K562 (cell line): ENCODE measurements at regions not wholly inside any gene's neighbourhood (a gene's known extent, or its start where the extent isn't known, plus 50 kb on each side); places are given as distances from the start of the nearest gene placed in this dataset.

Experiments used
- ATAC-seq: fragments of 200-7000 bp; cut with Tn5 transposase; 3 replicates; pipeline ENCODE4 v1.9.1; 2020; ENCODE audit warnings: moderate library complexity
- BruUV-seq: library from RNA; stranded (reverse); fragments of 400-500 nt; replicated peaks from 2 replicates; lab custom pipeline; 2021; lab: Mats Ljungman, UMichigan
- CTCF ChIA-PET: fragments of 300-600 bp; formaldehyde crosslinking; extraction: SDS; loops from one replicate; lab custom pipeline; 2021; ENCODE audit warnings: low intra/inter-chr PET ratio; lab: Yijun Ruan, JAX
- POLR2A ChIA-PET: fragments of 300-600, 350-650 bp; sonication (Branson Sonifier 250); formaldehyde crosslinking; extraction: SDS; loops from one replicate; lab custom pipeline; 2021; ENCODE audit warnings: antibody characterized with exemption, inconsistent platforms; lab: Yijun Ruan, JAX
- DNase-seq, 4 experiments: peaks; one replicate each; pipeline versions ENCODE4 v3.0.0 to v3.0.0-alpha.2; 2011 to 2018; ENCODE audit warnings: low spot score in 3 of 4, mixed read lengths in 3 of 4; ENCODE audit errors: extremely low read depth in 1 of 4
- FAIRE-seq: peaks from 2 replicates; lab custom pipeline; 2011; peaks lifted over from hg19 to GRCh38; lab: Jason Lieb, UNC
- H2AFZ ChIP-seq: 2 replicates; pipeline ENCODE4 v1.6.0; 2011; ENCODE audit warnings: low read depth, low read length, control low read depth, inconsistent platforms
- H3K27ac ChIP-seq: fragments of 200-600 bp; 3 replicates; pipeline ENCODE4 v1.8.0; 2011; ENCODE audit warnings: low read depth, mild to moderate bottlenecking, control low read depth, inconsistent platforms, low read length, moderate library complexity, mixed read lengths; ENCODE audit errors: extremely low read depth
- H3K27me3 ChIP-seq, 2 experiments: fragments of 300-600 bp in 1 of 2; 2 replicates in 1 of 2; 3 replicates in 1 of 2; pipeline versions ENCODE4 v1.6.0 to v1.8.0; 2011; ENCODE audit warnings: inconsistent platforms in 2 of 2, low read length in 2 of 2, mild to moderate bottlenecking in 1 of 2, mixed read lengths in 1 of 2, moderate library complexity in 1 of 2; ENCODE audit not compliant: control insufficient read depth in 2 of 2, insufficient read depth in 2 of 2
- H3K36me3 ChIP-seq: fragments of 300-600 bp; 3 replicates; pipeline ENCODE4 v1.8.0; 2011; ENCODE audit warnings: mild to moderate bottlenecking, low read length, inconsistent platforms; ENCODE audit not compliant: control insufficient read depth, insufficient read depth
- H3K4me1 ChIP-seq, 2 experiments: fragments of 200-600 bp in 1 of 2; replicated peaks in 1 of 2; 2 replicates in 1 of 2; 3 replicates in 1 of 2; pipeline versions ENCODE4 v1.5.1 to v1.8.0; 2011; ENCODE audit warnings: inconsistent platforms in 2 of 2, low read length in 2 of 2, mild to moderate bottlenecking in 1 of 2, mixed read lengths in 1 of 2, moderate library complexity in 1 of 2; ENCODE audit not compliant: control insufficient read depth in 2 of 2, insufficient read depth in 2 of 2
- H3K4me2 ChIP-seq: 2 replicates; pipeline ENCODE4 v1.6.1; 2011; ENCODE audit warnings: low read length, control low read depth, inconsistent platforms, mixed read lengths; ENCODE audit not compliant: insufficient read depth
- H3K4me3 ChIP-seq: fragments of 200-600 bp; sonication (generic), shearing (Covaris generic); 2 replicates; pipeline ENCODE4 v1.5.1; 2016; ENCODE audit warnings: control low read depth, inconsistent platforms
- H3K79me2 ChIP-seq: fragments of 200-600 bp; 3 replicates; pipeline ENCODE4 v1.8.0; 2011; ENCODE audit warnings: low read length, inconsistent platforms; ENCODE audit not compliant: control insufficient read depth, insufficient read depth
- H3K9ac ChIP-seq, 2 experiments: 2 replicates each; pipeline versions ENCODE4 v1.6.0 to v1.6.1; 2011; ENCODE audit warnings: low read depth in 2 of 2, low read length in 2 of 2, control low read depth in 1 of 2, inconsistent platforms in 1 of 2, mild to moderate bottlenecking in 1 of 2, mixed read lengths in 1 of 2; ENCODE audit not compliant: insufficient read depth in 1 of 2
- H3K9me1 ChIP-seq: one replicate; pipeline ENCODE4 v1.6.0; 2011; ENCODE audit warnings: inconsistent platforms, mild to moderate bottlenecking, low read length, moderate library complexity; ENCODE audit not compliant: control insufficient read depth, insufficient read depth
- H3K9me3 ChIP-seq: replicated peaks from 2 replicates; pipeline ENCODE4 v1.5.1; 2011; ENCODE audit warnings: low read depth, low read length, inconsistent platforms; ENCODE audit not compliant: control insufficient read depth, insufficient read depth
- H4K20me1 ChIP-seq: replicated peaks from 2 replicates; pipeline ENCODE4 v1.6.1; 2011; ENCODE audit warnings: low read length, inconsistent platforms, mixed read lengths; ENCODE audit not compliant: control insufficient read depth, insufficient read depth
- ATF1 ChIP-seq, 2 experiments: fragments of 450-650 bp in 1 of 2; IDR thresholded peaks; 2 replicates each; pipeline ENCODE4 v1.6.1; 2016; ENCODE audit warnings: missing compliant biosample characterization in 1 of 2, missing genetic modification characterization in 1 of 2
- BACH1 ChIP-seq: fragments of 200-800 bp; sonication (Bioruptor generic); IDR thresholded peaks from 2 replicates; pipeline ENCODE4 v1.6.1; 2016; ENCODE audit warnings: missing genetic modification characterization, missing compliant biosample characterization
- CC2D1A ChIP-seq: fragments of 450-650 bp; IDR thresholded peaks from 2 replicates; pipeline ENCODE4 v1.6.1; 2017; ENCODE audit warnings: mild to moderate bottlenecking
- CEBPZ ChIP-seq: fragments of 150-350 bp; IDR thresholded peaks from 2 replicates; pipeline ENCODE4 v1.6.1; 2014; ENCODE audit warnings: low read depth, mild to moderate bottlenecking, low read length, borderline replicate concordance
- JUN ChIP-seq, 2 experiments: sonication (generic) in 1 of 2; formaldehyde crosslinking in 1 of 2; IDR thresholded peaks; 2 replicates each; pipeline versions ENCODE4 v1.6.1 to v1.8.0; 2012 to 2022; ENCODE audit warnings: borderline replicate concordance in 2 of 2, mild to moderate bottlenecking in 2 of 2, improper control_type of control experiment in 1 of 2, low read depth in 1 of 2, low read length in 1 of 2, missing genetic modification reagents in 1 of 2
- KLF16 ChIP-seq: IDR thresholded peaks from 2 replicates; pipeline ENCODE4 v1.6.1; 2016; ENCODE audit warnings: antibody characterized with exemption
- LEF1 ChIP-seq: fragments of 450-650 bp; IDR thresholded peaks from 2 replicates; pipeline ENCODE4 v1.6.1; 2016; ENCODE audit warnings: mild to moderate bottlenecking
- MCM5 ChIP-seq: fragments of 450-650 bp; IDR thresholded peaks from 2 replicates; pipeline ENCODE4 v1.6.1; 2016; ENCODE audit warnings: low read depth
- MIER1 ChIP-seq: fragments of 450-650 bp; IDR thresholded peaks from 2 replicates; pipeline ENCODE4 v1.6.1; 2016; ENCODE audit warnings: antibody characterized with exemption, mild to moderate bottlenecking, low read depth
- MTA3 ChIP-seq: fragments of 450-650 bp; formaldehyde crosslinking; IDR thresholded peaks from 2 replicates; pipeline ENCODE4 v1.6.1; 2017; ENCODE audit warnings: mild to moderate bottlenecking, borderline replicate concordance
- POLR2H ChIP-seq: IDR thresholded peaks from 2 replicates; pipeline ENCODE4 v1.6.1; 2016; ENCODE audit warnings: missing genetic modification characterization, low read depth, mild to moderate bottlenecking, control low read depth, missing compliant biosample characterization, moderate library complexity
- RBM25 ChIP-seq: fragments of 200-400 bp; formaldehyde crosslinking; IDR thresholded peaks from 2 replicates; pipeline ENCODE4 v1.6.1; 2018; ENCODE audit warnings: low read length, low read depth, moderate library complexity; ENCODE audit not compliant: severe bottlenecking
- RFX1 ChIP-seq: fragments of 450-650 bp; IDR thresholded peaks from 2 replicates; pipeline ENCODE4 v1.6.1; 2016; ENCODE audit warnings: mild to moderate bottlenecking, moderate library complexity
- SMAD4 ChIP-seq: fragments of 250-450 bp; sonication (Bioruptor Pico); conservative IDR thresholded peaks from 2 replicates; pipeline ENCODE4 v1.8.0; 2021; ENCODE audit warnings: inconsistent platforms, mild to moderate bottlenecking, moderate library complexity
- SP2 ChIP-seq: IDR thresholded peaks from 2 replicates; pipeline ENCODE4 v1.6.1; 2011; ENCODE audit warnings: mild to moderate bottlenecking, low read depth, low read length, moderate library complexity; ENCODE audit not compliant: poor library complexity, severe bottlenecking; ENCODE audit errors: extremely low read depth
- ZNF124 ChIP-seq: sonication (generic); formaldehyde crosslinking; IDR thresholded peaks from 2 replicates; pipeline ENCODE4 v1.8.1; 2022; ENCODE audit warnings: missing genetic modification reagents
- WGBS: fragments of 100-300 bp; shearing (Covaris generic); methylation state at CpG from one replicate; pipeline ENCODE4 v1.1.6; 2016; ENCODE audit warnings: low coverage, mixed read lengths; ENCODE audit not compliant: insufficient coverage; ENCODE audit errors: missing lambda C conversion rate; 5-methylcytosine and 5-hydroxymethylcytosine counted together
- in situ Hi-C: fragments of 300-500 bp; cut with MboI; formaldehyde crosslinking; loops from 4 replicates; pipeline ENCODE4 v1.15.0; 2018; ENCODE audit warnings: inconsistent platforms, mixed read lengths
- intact Hi-C: fragments of 100-400 bp; cut with micrococcal nuclease; formaldehyde crosslinking; loops from 2 replicates; pipeline ENCODE4 v1.14.2; 2022

- no peak for TF ChIP-seq POLR2H
- no peak for TF ChIP-seq ZNF124
- TF ChIP-seq MIER1 = no peak
- no peak for TF ChIP-seq JUN (IDR thresholded peaks at IDR 0.05; ENCODE audit: borderline replicate concordance, low read depth, low read length)
- TF ChIP-seq JUN (CRISPR knock-in tag; IDR thresholded peaks at IDR 0.05; ENCODE audit: borderline replicate concordance) = no peak
- no peak for TF ChIP-seq MCM5
Measured at GRCh38 chr15:20357481-20358065, 184.0 kb downstream of the GOLGA6L6 start (continued).

GRCh38 chr15:20356911-20357480 is 184.6 kb downstream of the GOLGA6L6 start:
- Histone ChIP-seq H3K9me1 (peaks cover 3% of the 10 kb centered on the region), H3K4me1 (peaks cover 0 to 23% of the 10 kb centered on the region in 2 experiments; a peak in 1 of 5 replicates), H3K36me3 (no peaks in the 10 kb centered on the region), H3K4me3 (no peak overlapping the region), H3K9me3 (no peaks in the 10 kb centered on the region), H3K79me2 (no peaks in the 10 kb centered on the region), H3K27ac (no peak overlapping the region), H4K20me1 (no peaks in the 10 kb centered on the region), H3K4me2 (no peak overlapping the region)
- ATAC-seq (peak; percentile 27), FAIRE-seq (no peak), DNase-seq (peak in 2 of 4 experiments; percentile 25 to 47)
- WGBS = 18% methylated on average over 18 of the region's 18 CpGs
- ChIA-PET POLR2A (interaction anchor here (0.8 to 1.0 kb wide), 2 partner anchors 40 to 1873 kb away, joined by 3 read pairs; no protein-coding TSS in a partner anchor), CTCF (interaction anchor here (1.9 to 3.7 kb wide), 2 partner anchors 927 to 1866 kb away, joined by 10 to 43 read pairs; no protein-coding TSS in a partner anchor)
- intact Hi-C loops = no loop called here
- no TSS peak for BruUV-seq
- no peak for TF ChIP-seq CEBPZ
- no peak for TF ChIP-seq KLF16
- no peak for TF ChIP-seq CC2D1A
- TF ChIP-seq SP2 = no peak
- TF ChIP-seq RBM25 = no peak
- TF ChIP-seq LEF1 = no peak
- no peak for TF ChIP-seq MTA3
- no peak for TF ChIP-seq ATF1 (CRISPR knock-in tag; IDR thresholded peaks at IDR 0.05)
- TF ChIP-seq ATF1 (tag; IDR thresholded peaks at IDR 0.05) = no peak
- TF ChIP-seq RFX1 = no peak
- TF ChIP-seq BACH1 (tag) = no peak
- no peak for TF ChIP-seq SMAD4 (CRISPR knock-in tag)
- TF ChIP-seq, all 486 proteins: peak for 0
- in situ Hi-C loops = loop anchor here (25.0 kb wide), 3 partner anchors 255 to 1405 kb away; no protein-coding TSS in a partner anchor
- H3K9ac ChIP-seq = no peak overlapping the region
- H2AFZ ChIP-seq = no peak overlapping the region
- H3K27me3 ChIP-seq = peaks cover 7 to 17% of the 10 kb centered on the region in 2 experiments; a peak in 4 of 5 replicates
